Stimulated activated CD4-positive, alpha-beta T cell treated with anti-CD3 and anti-CD28 coated beads, Interleukin-15, amount 100 ng/mL, for 1 hour (primary cell): ENCODE measurements at regions not wholly inside any gene's neighbourhood (a gene's known extent, or its start where the extent isn't known, plus 50 kb on each side); places are given as distances from the start of the nearest gene placed in this dataset.
A peak's percentile ranks its signal among the peaks of the same experiment; 100 is the strongest.
"Not testable (repeated sequence)": the region's sequence is repeated elsewhere in the genome, so short reads cannot be mapped to it uniquely, and the experiment has no call there.

Experiments
- DNase-seq, 2 donors: peaks; one replicate each; pipeline ENCODE4 v3.0.0-alpha.2; 2020; ENCODE audit warnings: low read depth in 1 of 2, low spot score in 1 of 2

DNA sequence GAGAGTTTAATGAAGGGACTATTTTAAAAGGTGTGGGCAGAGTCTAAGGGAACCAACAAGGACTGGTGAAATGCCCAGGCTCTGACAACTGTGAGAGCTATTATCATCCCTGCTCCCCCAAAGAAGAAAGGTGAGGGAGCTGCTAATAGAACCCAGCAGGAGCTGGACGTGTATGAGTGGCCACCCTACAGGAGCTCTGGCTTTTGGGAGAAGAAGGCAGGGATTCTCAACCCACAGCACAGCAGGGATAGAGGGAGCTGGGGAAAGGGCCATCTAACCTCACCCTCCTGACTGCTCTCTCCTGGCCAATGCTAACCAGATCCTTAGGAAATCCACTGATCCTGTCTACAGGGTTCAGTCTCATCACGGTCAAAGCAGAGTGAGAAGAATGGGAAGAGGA is 57.1 kb downstream of the GRIN2B start:
- DNase-seq: no peak

DNA sequence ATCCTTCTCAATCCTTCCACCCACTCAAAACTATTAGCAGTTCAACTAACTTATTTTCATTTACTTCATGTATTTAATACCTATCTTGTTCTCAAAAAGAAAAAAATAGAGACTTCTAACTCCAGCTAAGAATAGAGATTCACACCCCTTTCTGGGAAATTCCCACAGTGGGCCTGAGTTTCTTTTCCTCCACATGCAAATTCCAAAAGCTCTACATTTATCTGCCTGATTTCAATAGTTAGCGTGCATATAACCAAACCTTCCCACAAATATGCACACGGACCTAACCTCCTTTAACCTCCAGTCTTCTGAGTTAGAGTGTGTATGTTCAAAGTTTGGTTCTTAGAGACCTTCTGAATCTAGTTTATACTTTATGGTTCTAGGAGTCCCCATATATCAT is 62.5 kb downstream of the GRIN2B start:
- DNase-seq: no peak

DNA sequence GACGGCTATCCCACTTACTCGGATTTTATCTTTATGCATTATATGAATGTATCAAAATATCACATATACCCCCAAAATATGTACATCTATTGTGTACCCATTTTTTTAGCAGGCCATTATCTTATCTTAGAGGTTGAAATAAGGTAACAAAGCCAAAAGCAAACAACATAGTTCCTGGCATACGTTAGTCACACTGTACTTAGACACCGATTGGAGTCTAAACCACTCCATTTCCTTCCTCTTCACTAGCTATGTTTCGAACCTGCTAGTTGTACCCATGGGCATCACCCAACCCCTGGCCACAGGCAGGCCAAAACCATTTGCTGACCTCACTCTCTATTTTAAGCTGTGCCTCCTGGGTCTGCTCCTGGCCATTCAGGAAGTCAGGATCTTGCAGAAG is 66.3 kb downstream of the GRIN2B start:
- no peak for DNase-seq

DNA sequence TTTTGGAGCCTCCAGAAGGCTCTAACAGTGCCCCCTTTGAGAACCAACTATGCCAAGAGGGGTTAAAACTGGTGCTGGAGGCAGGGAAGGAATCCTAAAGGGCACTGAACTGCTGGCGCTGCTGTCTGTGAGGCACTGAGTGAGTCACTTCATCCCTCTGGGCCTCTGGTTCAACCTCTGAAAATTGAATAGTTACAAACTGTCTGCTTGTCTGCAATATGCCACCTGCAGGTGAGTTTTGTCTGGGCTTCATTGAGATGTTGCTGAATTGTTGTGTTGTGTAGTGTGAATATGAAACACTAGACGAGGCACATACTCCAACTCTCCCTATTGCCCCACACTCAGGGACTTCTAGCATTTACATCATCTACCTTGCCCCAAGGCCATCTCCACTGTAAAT is 68.0 kb downstream of the GRIN2B start:
- no peak for DNase-seq

- DNase-seq: no peak
These were observed 69.4 kb downstream of the GRIN2B start for GRCh38 chr12:13911756-13912554.

DNA sequence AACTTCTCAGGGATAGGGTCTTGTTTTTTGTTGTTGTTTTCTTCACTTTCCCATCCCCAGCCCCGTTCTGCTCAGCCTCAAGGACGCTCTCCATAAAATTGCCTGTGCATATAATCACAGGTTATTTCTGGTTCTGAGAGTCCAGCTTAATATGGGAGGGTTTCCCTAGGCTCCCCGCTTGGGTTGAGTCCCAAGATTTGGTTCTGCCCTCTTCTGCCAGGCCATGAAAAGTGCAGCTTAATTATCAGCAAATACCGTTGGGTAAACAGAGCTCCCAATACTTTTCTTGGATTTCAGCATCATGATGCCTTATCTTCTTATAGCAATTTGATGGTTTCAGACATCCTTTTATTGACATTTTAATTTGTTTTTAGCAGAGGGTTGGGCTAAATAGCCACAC is 75.6 kb downstream of the GRIN2B start:
- DNase-seq: no peak

DNA sequence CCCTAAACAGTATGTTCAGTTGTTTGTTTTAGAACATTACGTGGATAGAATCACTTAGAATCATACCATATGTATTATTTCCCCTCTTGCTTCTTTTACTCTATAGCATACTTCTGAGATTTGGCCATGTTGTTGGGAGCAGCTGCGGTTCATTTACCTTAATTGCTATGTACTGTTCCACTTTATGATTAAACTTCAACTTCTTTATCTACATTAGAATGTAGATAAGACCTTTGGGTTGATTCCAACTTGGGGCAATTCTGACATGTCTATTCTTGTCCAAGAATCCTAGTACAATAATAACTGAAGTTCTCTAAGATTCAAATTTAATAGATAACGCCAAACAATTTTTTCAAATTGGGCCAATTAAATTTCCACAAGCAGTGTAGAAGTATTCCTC is 80.7 kb downstream of the GRIN2B start:
- no peak for DNase-seq

DNA sequence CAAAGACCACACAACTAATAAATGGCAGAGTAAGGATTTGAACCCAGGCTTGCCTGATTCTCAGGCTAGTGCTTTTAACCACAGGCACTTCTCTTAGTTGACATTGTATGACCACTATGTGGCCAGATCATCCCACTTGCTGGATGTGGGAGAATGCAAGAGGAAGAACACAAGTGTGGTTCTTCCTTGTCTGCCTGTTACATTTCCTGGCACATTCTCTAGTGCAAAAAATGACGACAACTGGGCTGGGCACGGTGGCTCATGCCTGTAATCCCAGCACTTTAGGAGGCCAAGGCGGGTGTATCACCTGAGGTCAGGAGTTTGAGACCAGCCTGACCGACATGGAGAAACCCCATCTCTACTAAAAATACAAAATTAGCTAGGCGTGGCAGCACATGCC is 83.0 kb downstream of the GRIN2B start:
- not testable (repeated sequence) for DNase-seq

- no peak for DNase-seq
These were observed 83.6 kb downstream of the GRIN2B start for GRCh38 chr12:13897811-13898210.

GRCh38 chr12:13896063-13896626 is 85.3 kb downstream of the GRIN2B start:
- DNase-seq: no peak

- DNase-seq: no peak
These were observed 89.5 kb downstream of the GRIN2B start for GRCh38 chr12:13891902-13892301.

- DNase-seq: no peak
These were observed 90.5 kb downstream of the GRIN2B start for GRCh38 chr12:13890943-13891342.

- no peak for DNase-seq
These were observed 93.5 kb downstream of the GRIN2B start for GRCh38 chr12:13887779-13888388.

GRCh38 chr12:13882176-13882575 is 99.2 kb downstream of the GRIN2B start:
- no peak for DNase-seq

DNA sequence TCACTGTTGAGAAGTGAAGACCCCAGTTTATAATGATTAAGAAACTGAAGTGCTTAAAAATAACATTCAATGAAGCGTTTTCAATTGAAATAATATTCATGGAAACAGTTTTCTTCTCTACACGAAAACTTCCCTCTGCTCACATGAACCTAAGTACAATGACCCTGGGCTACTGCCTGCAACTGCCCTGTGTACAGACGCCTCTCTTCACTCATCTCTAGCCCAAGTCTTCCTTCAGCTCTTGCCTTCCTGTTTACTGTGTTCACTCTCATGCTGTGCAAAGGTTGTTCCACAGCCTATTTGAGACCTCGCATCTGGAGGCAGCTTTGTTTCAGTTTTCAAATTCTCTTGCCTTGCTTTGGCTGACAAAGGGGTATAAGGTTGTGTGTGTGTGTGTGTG is 100.8 kb downstream of the GRIN2B start:
- no peak for DNase-seq

DNA sequence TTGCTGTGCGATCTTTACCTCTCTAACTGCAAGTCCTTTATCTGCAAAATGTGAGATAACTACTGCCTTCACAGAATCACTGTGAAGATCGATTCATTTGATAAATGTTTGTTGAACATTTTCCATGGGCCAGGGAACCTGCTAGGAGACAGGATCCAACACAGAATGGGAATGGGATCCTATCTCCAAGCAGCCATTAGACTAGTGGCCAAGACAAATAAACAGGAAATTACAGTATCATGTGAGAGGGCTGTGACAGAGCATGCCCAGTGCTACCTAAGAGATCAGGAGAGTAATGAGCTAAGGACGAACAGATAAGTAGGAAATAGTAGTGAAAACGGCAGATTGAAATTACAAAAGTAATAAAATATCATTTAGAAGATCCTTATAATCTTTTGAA is 105.7 kb downstream of the GRIN2B start:
- no peak for DNase-seq

- no peak for DNase-seq
These were observed 111.1 kb downstream of the GRIN2B start for GRCh38 chr12:13870255-13870654.

GRCh38 chr12:13864081-13864673 is 117.2 kb downstream of the GRIN2B start:
- peak in 1 of 2 donors; percentile 24 for DNase-seq

- no peak for DNase-seq
These were observed 123.7 kb downstream of the GRIN2B start for GRCh38 chr12:13857750-13858149.

DNA sequence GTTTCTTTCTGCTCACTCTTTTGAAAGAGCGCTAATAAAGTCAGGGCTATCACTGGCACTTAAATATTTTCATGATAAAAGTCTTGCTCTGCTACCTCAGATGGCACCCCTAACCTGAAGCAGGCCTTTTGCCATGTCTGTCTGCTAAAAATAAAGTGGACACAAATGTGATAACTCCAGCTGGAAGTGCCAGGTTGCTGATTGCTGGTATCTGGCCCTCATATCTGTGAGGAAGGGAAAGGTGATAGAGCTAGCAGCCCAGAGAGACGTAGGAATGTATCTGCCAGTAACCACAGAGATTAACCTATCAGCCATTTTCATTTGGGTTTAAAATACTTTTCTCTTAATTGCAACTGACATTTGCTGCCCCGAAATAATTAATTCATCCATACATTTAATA is 127.9 kb downstream of the GRIN2B start:
- DNase-seq: no peak

GRCh38 chr12:13851828-13852227 is 129.6 kb downstream of the GRIN2B start:
- no peak for DNase-seq

DNA sequence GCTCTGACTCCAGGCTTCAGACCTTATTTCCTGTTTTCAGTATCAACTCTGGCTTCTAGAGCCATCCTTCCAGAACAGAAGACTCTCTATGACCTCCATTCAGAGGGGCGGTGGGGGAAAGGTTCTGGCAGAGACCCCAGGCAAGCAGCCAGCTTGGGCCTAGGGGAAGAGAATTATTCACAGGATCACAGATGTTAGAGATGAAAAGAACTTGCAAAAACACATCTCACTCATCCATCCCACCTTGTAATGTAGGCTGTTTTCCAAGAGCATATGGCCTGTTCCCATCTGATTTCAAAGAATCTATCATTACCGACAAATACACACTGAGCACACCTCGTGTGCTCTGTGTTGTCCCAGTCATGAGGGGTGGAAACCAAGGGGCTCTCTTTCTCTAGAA is 131.9 kb downstream of the GRIN2B start:
- DNase-seq: no peak
